ENCODE measurements at regions not wholly inside any gene's neighbourhood (a gene's known extent, or its start where the extent isn't known, plus 50 kb on each side); places are given as distances from the start of the nearest gene placed in this dataset.
"Not testable (repeated sequence)": the region's sequence is repeated elsewhere in the genome, so short reads cannot be mapped to it uniquely, and the experiment has no call there.

GRCh38 chr11:103601225-103601846 is 435.1 kb upstream of the DDI1 start:
- Histone ChIP-seq H3K4me1 (ENCODE audit: control insufficient read depth in 5 of 5, insufficient read depth in 5 of 5, low read length in 5 of 5) (no peaks in the 10 kb centered on the region), H3K27me3 (ENCODE audit: control insufficient read depth in 5 of 5, insufficient read depth in 4 of 5, low read length in 5 of 5) (no peaks in the 10 kb centered on the region), H3K9ac (ENCODE audit: low read length in 5 of 5) (no peak overlapping the region), H3K4me3 (ENCODE audit: low read depth in 1 of 5, low read length in 5 of 5) (no peak overlapping the region), H3K36me3 (ENCODE audit: control insufficient read depth in 5 of 5, insufficient read depth in 5 of 5, low read length in 5 of 5) (no peaks in the 10 kb centered on the region), H3K9me3 (ENCODE audit: control insufficient read depth in 5 of 5, low read length in 5 of 5) (no peaks in the 10 kb centered on the region), H3K27ac (ENCODE audit: low read depth, low read length) (no peak overlapping the region)

DNA sequence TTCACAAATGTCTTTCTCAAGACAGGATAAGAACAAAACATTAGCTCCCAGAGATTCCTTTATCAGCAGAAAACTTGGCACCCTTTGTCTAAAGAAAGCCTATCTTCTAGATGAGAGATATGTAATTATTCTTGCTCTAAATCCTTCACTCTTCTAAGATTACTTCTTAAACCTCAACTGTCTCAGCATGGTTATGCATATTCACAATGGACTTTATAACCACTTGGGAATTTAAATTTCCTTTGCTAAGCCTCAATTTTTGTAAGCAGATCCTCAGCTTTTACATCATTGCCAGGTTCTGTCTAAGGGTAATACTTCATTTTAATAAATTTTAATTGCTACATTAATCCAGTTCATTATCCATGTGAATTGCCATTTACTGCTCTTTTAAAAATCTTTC is 433.6 kb upstream of the DDI1 start:
- Histone ChIP-seq H3K27ac (ENCODE audit: low read depth, low read length) (no peak overlapping the region), H3K4me1 (ENCODE audit: control insufficient read depth in 5 of 5, insufficient read depth in 5 of 5, low read length in 5 of 5) (no peaks in the 10 kb centered on the region), H3K36me3 (ENCODE audit: control insufficient read depth in 5 of 5, insufficient read depth in 5 of 5, low read length in 5 of 5) (no peaks in the 10 kb centered on the region), H3K9me3 (ENCODE audit: control insufficient read depth in 5 of 5, low read length in 5 of 5) (no peaks in the 10 kb centered on the region), H3K9ac (ENCODE audit: low read length in 5 of 5) (no peak overlapping the region), H3K27me3 (ENCODE audit: control insufficient read depth in 5 of 5, insufficient read depth in 4 of 5, low read length in 5 of 5) (no peaks in the 10 kb centered on the region), H3K4me3 (ENCODE audit: low read depth in 1 of 5, low read length in 5 of 5) (no peak overlapping the region)

GRCh38 chr11:103604310-103604709 is 432.1 kb upstream of the DDI1 start:
- no peak overlapping the region for H3K27ac ChIP-seq (ENCODE audit: low read depth, low read length)
- no peaks in the 10 kb centered on the region for H3K4me1 ChIP-seq (ENCODE audit: control insufficient read depth in 5 of 5, insufficient read depth in 5 of 5, low read length in 5 of 5)
- H3K27me3 ChIP-seq (ENCODE audit: control insufficient read depth in 5 of 5, insufficient read depth in 4 of 5, low read length in 5 of 5): no peaks in the 10 kb centered on the region
- H3K9me3 ChIP-seq (ENCODE audit: control insufficient read depth in 5 of 5, low read length in 5 of 5): no peaks in the 10 kb centered on the region
- H3K36me3 ChIP-seq (ENCODE audit: control insufficient read depth in 5 of 5, insufficient read depth in 5 of 5, low read length in 5 of 5): no peaks in the 10 kb centered on the region
- H3K9ac ChIP-seq (ENCODE audit: low read length in 5 of 5): no peak overlapping the region
- H3K4me3 ChIP-seq (ENCODE audit: low read depth in 1 of 5, low read length in 5 of 5): no peak overlapping the region

DNA sequence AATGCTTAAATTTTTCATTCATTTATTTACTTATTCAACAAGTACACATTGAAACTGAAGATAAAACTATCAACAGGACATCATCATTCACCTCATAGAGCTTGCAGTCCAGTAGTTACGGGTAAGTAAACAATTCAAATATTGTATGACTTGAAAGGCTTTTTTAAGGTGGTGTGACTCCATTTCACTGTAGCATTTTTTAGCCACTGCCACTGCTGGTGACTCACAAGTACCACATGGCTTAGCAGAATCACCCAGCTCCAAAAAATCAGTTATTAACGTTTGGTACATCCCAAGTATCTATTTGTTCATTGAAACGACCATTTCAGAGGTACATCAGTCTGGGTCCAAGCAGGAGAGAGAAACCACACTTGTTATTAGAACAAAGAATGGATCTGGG is 427.9 kb upstream of the DDI1 start:
- Histone ChIP-seq H3K36me3 (ENCODE audit: control insufficient read depth in 5 of 5, insufficient read depth in 5 of 5, low read length in 5 of 5) (no peaks in the 10 kb centered on the region), H3K4me3 (ENCODE audit: low read depth in 1 of 5, low read length in 5 of 5) (no peak overlapping the region), H3K4me1 (ENCODE audit: control insufficient read depth in 5 of 5, insufficient read depth in 5 of 5, low read length in 5 of 5) (peaks cover 0 to 9% (median 0%) of the 10 kb centered on the region in 5 donors), H3K27ac (ENCODE audit: low read depth, low read length) (no peak overlapping the region), H3K9ac (ENCODE audit: low read length in 5 of 5) (no peak overlapping the region), H3K27me3 (ENCODE audit: control insufficient read depth in 5 of 5, insufficient read depth in 4 of 5, low read length in 5 of 5) (no peaks in the 10 kb centered on the region), H3K9me3 (ENCODE audit: control insufficient read depth in 5 of 5, low read length in 5 of 5) (no peaks in the 10 kb centered on the region)

DNA sequence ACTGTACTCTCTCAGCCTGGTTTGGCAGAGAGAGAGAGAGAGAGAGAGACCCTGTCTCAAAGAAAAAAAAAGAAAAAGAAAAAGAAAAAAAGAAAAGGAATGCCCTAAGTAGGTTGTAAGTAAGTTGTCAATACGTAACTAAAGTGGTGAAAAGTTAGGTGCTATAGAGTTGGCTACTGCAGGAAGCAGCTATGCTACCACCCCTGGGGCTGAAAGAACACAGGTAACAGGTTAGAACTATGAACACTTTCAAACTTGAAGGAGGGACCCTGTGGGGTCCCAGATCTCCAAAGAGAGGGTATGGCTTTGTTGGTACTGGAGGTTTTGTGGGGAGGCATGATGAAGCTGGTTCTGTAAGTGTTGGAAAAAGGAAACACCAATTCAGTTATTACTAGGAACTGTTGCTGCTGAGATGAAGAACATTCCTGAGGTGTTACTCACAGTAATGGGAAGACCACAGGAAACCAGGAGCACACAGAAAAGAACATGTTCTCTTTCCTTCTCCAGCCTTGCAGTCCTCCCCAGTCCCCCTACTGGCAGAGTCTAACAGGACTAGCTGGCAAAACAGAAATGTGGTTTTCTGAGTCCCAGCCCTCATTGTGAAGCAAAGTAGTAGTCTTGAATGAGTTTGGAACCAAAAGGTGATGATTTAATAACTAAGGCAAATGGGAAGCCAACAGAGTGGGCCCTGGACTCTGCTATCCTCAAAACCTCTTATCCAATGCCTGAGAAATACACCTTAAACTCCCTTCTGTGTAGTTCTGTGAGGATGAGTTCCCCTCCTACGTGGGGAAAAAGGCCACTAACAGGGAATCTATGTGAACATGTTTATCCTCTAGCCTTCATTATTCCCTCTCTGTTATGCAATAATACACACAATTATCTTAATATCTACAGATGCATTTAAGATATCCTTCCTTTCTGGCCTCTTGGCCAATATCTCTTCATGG is 427.0 kb upstream of the DDI1 start:
- Histone ChIP-seq H3K4me1 (ENCODE audit: control insufficient read depth in 5 of 5, insufficient read depth in 5 of 5, low read length in 5 of 5) (peaks cover 0 to 9% (median 0%) of the 10 kb centered on the region in 5 donors), H3K27me3 (ENCODE audit: control insufficient read depth in 5 of 5, insufficient read depth in 4 of 5, low read length in 5 of 5) (no peaks in the 10 kb centered on the region), H3K27ac (ENCODE audit: low read depth, low read length) (no peak overlapping the region), H3K9me3 (ENCODE audit: control insufficient read depth in 5 of 5, low read length in 5 of 5) (no peaks in the 10 kb centered on the region), H3K4me3 (ENCODE audit: low read depth in 1 of 5, low read length in 5 of 5) (no peak overlapping the region), H3K9ac (ENCODE audit: low read length in 5 of 5) (no peak overlapping the region), H3K36me3 (ENCODE audit: control insufficient read depth in 5 of 5, insufficient read depth in 5 of 5, low read length in 5 of 5) (no peaks in the 10 kb centered on the region)

- H3K27me3 ChIP-seq (ENCODE audit: control insufficient read depth in 5 of 5, insufficient read depth in 4 of 5, low read length in 5 of 5): no peaks in the 10 kb centered on the region
- no peaks in the 10 kb centered on the region for H3K9me3 ChIP-seq (ENCODE audit: control insufficient read depth in 5 of 5, low read length in 5 of 5)
- H3K27ac ChIP-seq (ENCODE audit: low read depth, low read length): no peak overlapping the region
- no peaks in the 10 kb centered on the region for H3K36me3 ChIP-seq (ENCODE audit: control insufficient read depth in 5 of 5, insufficient read depth in 5 of 5, low read length in 5 of 5)
- H3K4me1 ChIP-seq (ENCODE audit: control insufficient read depth in 5 of 5, insufficient read depth in 5 of 5, low read length in 5 of 5): peaks cover 0 to 9% (median 0%) of the 10 kb centered on the region in 5 donors
- no peak overlapping the region for H3K4me3 ChIP-seq (ENCODE audit: low read depth in 1 of 5, low read length in 5 of 5)
- no peak overlapping the region for H3K9ac ChIP-seq (ENCODE audit: low read length in 5 of 5)
Observed at GRCh38 chr11:103610435-103610834, 426.0 kb upstream of the DDI1 start.

DNA sequence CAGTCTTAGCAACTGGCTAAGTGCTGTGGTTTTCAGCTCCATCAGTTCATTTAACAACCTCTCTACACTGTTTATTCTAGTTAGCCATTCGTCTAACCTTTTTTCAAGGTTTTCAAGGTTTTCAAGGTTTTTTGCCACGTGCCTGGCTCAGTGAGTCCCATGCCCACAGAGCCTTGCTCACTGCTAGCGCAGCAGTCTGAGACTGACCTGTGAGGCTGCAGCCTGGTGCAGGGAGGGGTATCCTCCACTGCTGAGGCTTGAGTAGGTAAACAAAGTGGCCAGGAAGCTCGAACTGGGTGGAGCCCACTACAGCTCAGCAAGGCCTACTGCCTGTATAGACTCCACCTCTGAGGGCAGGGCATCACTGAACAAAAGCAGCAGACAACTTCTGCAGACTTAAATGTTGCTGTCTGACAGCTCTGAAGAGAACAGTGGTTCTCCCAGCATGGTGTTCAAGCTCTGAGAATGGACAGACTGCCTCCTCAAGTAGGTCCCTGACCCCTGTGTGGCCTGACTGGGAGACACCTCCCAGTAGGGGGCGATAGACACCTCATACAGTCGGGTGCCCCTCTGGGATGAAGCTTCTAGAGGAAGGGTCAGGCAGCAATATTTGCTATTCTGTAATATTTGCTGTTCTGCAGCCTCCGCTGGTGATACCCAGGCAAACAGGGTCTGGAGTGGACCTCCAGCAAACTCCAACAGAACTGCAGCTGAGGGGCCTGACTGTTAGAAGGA is 424.7 kb upstream of the DDI1 start:
- not testable (repeated sequence) for H3K27me3 ChIP-seq (ENCODE audit: control insufficient read depth in 5 of 5, insufficient read depth in 4 of 5, low read length in 5 of 5); H3K27ac ChIP-seq (ENCODE audit: low read depth, low read length); H3K9ac ChIP-seq (ENCODE audit: low read length in 5 of 5); H3K9me3 ChIP-seq (ENCODE audit: control insufficient read depth in 5 of 5, low read length in 5 of 5); H3K4me3 ChIP-seq (ENCODE audit: low read depth in 1 of 5, low read length in 5 of 5); H3K36me3 ChIP-seq (ENCODE audit: control insufficient read depth in 5 of 5, insufficient read depth in 5 of 5, low read length in 5 of 5); H3K4me1 ChIP-seq (ENCODE audit: control insufficient read depth in 5 of 5, insufficient read depth in 5 of 5, low read length in 5 of 5)

GRCh38 chr11:103612451-103612850 is 424.0 kb upstream of the DDI1 start:
- H3K4me1 ChIP-seq (ENCODE audit: control insufficient read depth in 5 of 5, insufficient read depth in 5 of 5, low read length in 5 of 5); H3K36me3 ChIP-seq (ENCODE audit: control insufficient read depth in 5 of 5, insufficient read depth in 5 of 5, low read length in 5 of 5); H3K27me3 ChIP-seq (ENCODE audit: control insufficient read depth in 5 of 5, insufficient read depth in 4 of 5, low read length in 5 of 5); H3K9me3 ChIP-seq (ENCODE audit: control insufficient read depth in 5 of 5, low read length in 5 of 5); H3K27ac ChIP-seq (ENCODE audit: low read depth, low read length); H3K9ac ChIP-seq (ENCODE audit: low read length in 5 of 5); H3K4me3 ChIP-seq (ENCODE audit: low read depth in 1 of 5, low read length in 5 of 5): not testable (repeated sequence)

GRCh38 chr11:103616586-103616985 is 419.9 kb upstream of the DDI1 start:
- not testable (repeated sequence) for H3K9ac ChIP-seq (ENCODE audit: low read length in 5 of 5); H3K9me3 ChIP-seq (ENCODE audit: control insufficient read depth in 5 of 5, low read length in 5 of 5); H3K27me3 ChIP-seq (ENCODE audit: control insufficient read depth in 5 of 5, insufficient read depth in 4 of 5, low read length in 5 of 5); H3K4me1 ChIP-seq (ENCODE audit: control insufficient read depth in 5 of 5, insufficient read depth in 5 of 5, low read length in 5 of 5); H3K36me3 ChIP-seq (ENCODE audit: control insufficient read depth in 5 of 5, insufficient read depth in 5 of 5, low read length in 5 of 5); H3K27ac ChIP-seq (ENCODE audit: low read depth, low read length); H3K4me3 ChIP-seq (ENCODE audit: low read depth in 1 of 5, low read length in 5 of 5)

- Histone ChIP-seq H3K27ac (ENCODE audit: low read depth, low read length) (no peak overlapping the region), H3K9ac (ENCODE audit: low read length in 5 of 5) (no peak overlapping the region), H3K4me1 (ENCODE audit: control insufficient read depth in 5 of 5, insufficient read depth in 5 of 5, low read length in 5 of 5) (no peaks in the 10 kb centered on the region), H3K9me3 (ENCODE audit: control insufficient read depth in 5 of 5, low read length in 5 of 5) (no peaks in the 10 kb centered on the region), H3K4me3 (ENCODE audit: low read depth in 1 of 5, low read length in 5 of 5) (no peak overlapping the region), H3K27me3 (ENCODE audit: control insufficient read depth in 5 of 5, insufficient read depth in 4 of 5, low read length in 5 of 5) (no peaks in the 10 kb centered on the region), H3K36me3 (ENCODE audit: control insufficient read depth in 5 of 5, insufficient read depth in 5 of 5, low read length in 5 of 5) (no peaks in the 10 kb centered on the region)
Observed at GRCh38 chr11:103618528-103618927, 417.9 kb upstream of the DDI1 start.

All from subcutaneous abdominal adipose tissue (tissue), 5 donors.